Hepatocyte (in vitro differentiated cells): ENCODE measurements at regions not wholly inside any gene's neighbourhood (a gene's known extent, or its start where the extent isn't known, plus 50 kb on each side); places are given as distances from the start of the nearest gene placed in this dataset.

Experiments
- DNase-seq: peaks from one replicate; pipeline ENCODE4 v3.0.0-alpha.2; 2016; ENCODE audit warnings: low spot score
- H2AFZ ChIP-seq: fragments of 200-600 bp; sonication (generic); 2 replicates; pipeline ENCODE4 v1.6.0; 2016; ENCODE audit warnings: antibody characterized with exemption, mild to moderate bottlenecking
- H3K27ac ChIP-seq: fragments of 200-600 bp; sonication (generic); 2 replicates; pipeline ENCODE4 v1.5.1; 2016; ENCODE audit warnings: mild to moderate bottlenecking
- H3K27me3 ChIP-seq: fragments of 200-600 bp; sonication (generic); 2 replicates; pipeline ENCODE4 v1.6.1; 2016
- H3K36me3 ChIP-seq: fragments of 200-600 bp; sonication (generic); replicated peaks from 2 replicates; pipeline ENCODE4 v1.5.1; 2016; ENCODE audit warnings: low read depth; ENCODE audit not compliant: insufficient read depth
- H3K4me1 ChIP-seq: fragments of 200-600 bp; sonication (generic); 2 replicates; pipeline ENCODE4 v1.5.1; 2016; ENCODE audit warnings: mild to moderate bottlenecking, moderate library complexity; ENCODE audit not compliant: insufficient read depth
- H3K4me2 ChIP-seq: fragments of 200-600 bp; sonication (generic); 2 replicates; pipeline ENCODE4 v1.6.0; 2016
- H3K4me3 ChIP-seq: fragments of 200-600 bp; sonication (generic); 2 replicates; pipeline ENCODE4 v1.5.1; 2016; ENCODE audit warnings: mild to moderate bottlenecking
- H3K79me2 ChIP-seq: fragments of 200-600 bp; sonication (generic); 2 replicates; pipeline ENCODE4 v1.6.0; 2017; ENCODE audit warnings: mild to moderate bottlenecking
- H3K9me2 ChIP-seq: fragments of 200-600 bp; sonication (generic); replicated peaks from 2 replicates; pipeline ENCODE4 v1.6.0; 2017; ENCODE audit warnings: mild to moderate bottlenecking; ENCODE audit not compliant: insufficient read depth
- H3K9me3 ChIP-seq: fragments of 200-600 bp; sonication (generic); 2 replicates; pipeline ENCODE4 v1.5.1; 2016; ENCODE audit warnings: low read depth, mild to moderate bottlenecking
- H4K20me1 ChIP-seq: fragments of 200-600 bp; sonication (generic); 2 replicates; pipeline ENCODE4 v1.6.0; 2016; ENCODE audit warnings: mild to moderate bottlenecking; ENCODE audit not compliant: insufficient read depth, poor library complexity, severe bottlenecking
- EZH2 ChIP-seq: fragments of 200-600 bp; sonication (generic); IDR thresholded peaks from 2 replicates; pipeline ENCODE4 v1.6.1; 2016; ENCODE audit warnings: antibody characterized with exemption, mild to moderate bottlenecking, borderline replicate concordance
- EZH2phosphoT487 ChIP-seq: fragments of 200-600 bp; sonication (generic); IDR thresholded peaks from one replicate; pipeline ENCODE4 v1.6.1; 2018; ENCODE audit warnings: antibody characterized with exemption, mild to moderate bottlenecking, low read depth, moderate library complexity; ENCODE audit not compliant: unreplicated experiment, severe bottlenecking
- WGBS: methylation state at CpG from one replicate; pipeline ENCODE4 v1.1.6; 2016; ENCODE audit warnings: low lambda C conversion rate; ENCODE audit errors: missing lambda C conversion rate; 5-methylcytosine and 5-hydroxymethylcytosine counted together
- TF ChIP-seq, protein P1 (sequence below): fragments of 200-600 bp; sonication (generic); IDR thresholded peaks from 2 replicates; pipeline ENCODE4 v1.5.1; 2016; ENCODE audit warnings: antibody characterized with exemption, mild to moderate bottlenecking; ENCODE audit not compliant: poor library complexity

GRCh38 chr7:130989101-130989795, 255.2 kb upstream of the KLF14 start:
- DNase-seq: no peak
- Histone ChIP-seq H2AFZ (no peak overlapping the region), H4K20me1 (no peaks in the 10 kb centered on the region), H3K4me1 (peaks cover 2% of the 10 kb centered on the region), H3K36me3 (no peaks in the 10 kb centered on the region), H3K27ac (no peak overlapping the region), H3K4me3 (no peak overlapping the region), H3K9me2 (no peaks in the 10 kb centered on the region), H3K9me3 (no peaks in the 10 kb centered on the region), H3K79me2 (no peaks in the 10 kb centered on the region), H3K27me3 (no peaks in the 10 kb centered on the region), H3K4me2 (no peak overlapping the region)
- TF ChIP-seq, protein P1, sequence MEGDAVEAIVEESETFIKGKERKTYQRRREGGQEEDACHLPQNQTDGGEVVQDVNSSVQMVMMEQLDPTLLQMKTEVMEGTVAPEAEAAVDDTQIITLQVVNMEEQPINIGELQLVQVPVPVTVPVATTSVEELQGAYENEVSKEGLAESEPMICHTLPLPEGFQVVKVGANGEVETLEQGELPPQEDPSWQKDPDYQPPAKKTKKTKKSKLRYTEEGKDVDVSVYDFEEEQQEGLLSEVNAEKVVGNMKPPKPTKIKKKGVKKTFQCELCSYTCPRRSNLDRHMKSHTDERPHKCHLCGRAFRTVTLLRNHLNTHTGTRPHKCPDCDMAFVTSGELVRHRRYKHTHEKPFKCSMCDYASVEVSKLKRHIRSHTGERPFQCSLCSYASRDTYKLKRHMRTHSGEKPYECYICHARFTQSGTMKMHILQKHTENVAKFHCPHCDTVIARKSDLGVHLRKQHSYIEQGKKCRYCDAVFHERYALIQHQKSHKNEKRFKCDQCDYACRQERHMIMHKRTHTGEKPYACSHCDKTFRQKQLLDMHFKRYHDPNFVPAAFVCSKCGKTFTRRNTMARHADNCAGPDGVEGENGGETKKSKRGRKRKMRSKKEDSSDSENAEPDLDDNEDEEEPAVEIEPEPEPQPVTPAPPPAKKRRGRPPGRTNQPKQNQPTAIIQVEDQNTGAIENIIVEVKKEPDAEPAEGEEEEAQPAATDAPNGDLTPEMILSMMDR: no peak
- TF ChIP-seq EZH2 (no peak), EZH2phosphoT487 (no peak)
- 95% methylated on average over 2 of the region's 2 CpGs for WGBS

GRCh38 chr7:130990178-130990832, 256.3 kb upstream of the KLF14 start:
- Histone ChIP-seq H3K27me3 (no peaks in the 10 kb centered on the region), H2AFZ (no peak overlapping the region), H3K4me2 (no peak overlapping the region), H3K9me2 (no peaks in the 10 kb centered on the region), H3K9me3 (no peaks in the 10 kb centered on the region), H3K36me3 (no peaks in the 10 kb centered on the region), H4K20me1 (no peaks in the 10 kb centered on the region), H3K27ac (no peak overlapping the region), H3K79me2 (no peaks in the 10 kb centered on the region), H3K4me3 (no peak overlapping the region), H3K4me1 (peaks cover 12% of the 10 kb centered on the region)
- no peak for TF ChIP-seq EZH2phosphoT487
- TF ChIP-seq EZH2: no peak
- TF ChIP-seq, protein P1: no peak
- WGBS: 88% methylated on average over 16 of the region's 16 CpGs
- DNase-seq: no peak

DNA sequence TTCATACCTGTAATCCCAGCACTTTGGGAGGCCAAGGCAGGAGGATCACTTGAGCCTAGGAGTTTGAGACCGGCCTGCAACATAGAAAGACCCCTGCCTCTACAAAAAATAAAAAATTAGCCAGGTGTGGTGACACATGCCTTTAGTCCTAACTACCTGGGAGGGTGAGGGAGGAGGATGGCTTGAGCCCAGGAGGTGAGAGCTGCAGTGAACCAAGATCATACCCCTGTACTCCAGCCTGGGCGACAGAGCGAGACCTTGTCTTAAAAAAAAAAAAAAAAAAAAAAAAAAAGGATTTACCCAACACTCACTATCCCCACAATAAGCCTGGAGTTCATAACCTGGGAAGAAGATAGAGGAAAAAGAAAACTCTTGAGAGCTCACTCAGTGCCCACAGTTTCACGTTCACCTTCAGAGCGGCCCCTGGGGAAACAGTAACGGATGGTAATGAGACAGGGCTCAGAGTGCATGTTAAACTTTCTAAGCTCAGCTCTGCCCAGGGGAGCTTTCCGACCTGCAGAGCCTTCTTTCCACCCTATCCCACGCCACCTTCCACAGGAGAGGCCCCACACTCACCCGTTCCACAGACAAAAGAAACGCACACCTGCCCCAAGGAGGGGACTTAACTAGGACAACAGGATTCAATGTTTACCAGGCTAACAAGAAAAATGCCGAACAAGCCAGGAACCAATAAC, 259.8 kb upstream of the KLF14 start:
- 82% methylated on average over 11 of the region's 11 CpGs for WGBS
- H3K27me3 ChIP-seq: no peaks in the 10 kb centered on the region
- TF ChIP-seq, protein P1: no peak
- TF ChIP-seq EZH2 (no peak), EZH2phosphoT487 (no peak)
- H3K9me3 ChIP-seq: no peaks in the 10 kb centered on the region
- peaks cover 31% of the 10 kb centered on the region for H3K4me1 ChIP-seq
- H2AFZ ChIP-seq: no peak overlapping the region
- H3K9me2 ChIP-seq: no peaks in the 10 kb centered on the region
- no peaks in the 10 kb centered on the region for H4K20me1 ChIP-seq
- no peak overlapping the region for H3K27ac ChIP-seq
- DNase-seq: no peak
- H3K36me3 ChIP-seq: no peaks in the 10 kb centered on the region
- no peak overlapping the region for H3K4me3 ChIP-seq
- H3K79me2 ChIP-seq: no peaks in the 10 kb centered on the region
- H3K4me2 ChIP-seq: no peak overlapping the region
